ENCODE measurements at regions not wholly inside any gene's neighbourhood (a gene's known extent, or its start where the extent isn't known, plus 50 kb on each side); places are given as distances from the start of the nearest gene placed in this dataset.

GRCh38 chr5:54885636-54886035 is 99.8 kb downstream of the ESM1 start:
- DNase-seq (ENCODE audit: low read depth), result no peak
- in situ Hi-C loops (cut with HindIII; ENCODE audit: low sequenced_read_pairs), result no loop called here
- no peak for TF ChIP-seq CTCF (IDR thresholded peaks at IDR 0.05; ENCODE audit: low read depth, low read length, missing control alignments)
- H3K4me3 ChIP-seq (ENCODE audit: low read depth, low read length), result no peak overlapping the region

- in situ Hi-C loops (cut with HindIII; ENCODE audit: low sequenced_read_pairs), result no loop called here
- no peak for DNase-seq (ENCODE audit: low read depth)
- no peak for TF ChIP-seq CTCF (IDR thresholded peaks at IDR 0.05; ENCODE audit: low read depth, low read length, missing control alignments)
- H3K4me3 ChIP-seq (ENCODE audit: low read depth, low read length), result peak overlapping the region; percentile 52
Observed at GRCh38 chr5:54884195-54884536, 101.2 kb downstream of the ESM1 start.

- peak overlapping the region; percentile 52 for H3K4me3 ChIP-seq (ENCODE audit: low read depth, low read length)
- no peak for TF ChIP-seq CTCF (IDR thresholded peaks at IDR 0.05; ENCODE audit: low read depth, low read length, missing control alignments)
- in situ Hi-C loops (cut with HindIII; ENCODE audit: low sequenced_read_pairs), result no loop called here
- no peak for DNase-seq (ENCODE audit: low read depth)
Observed at GRCh38 chr5:54883374-54884194, 101.8 kb downstream of the ESM1 start.

- in situ Hi-C loops (cut with HindIII; ENCODE audit: low sequenced_read_pairs), result no loop called here
- no peak for DNase-seq (ENCODE audit: low read depth)
- TF ChIP-seq CTCF (IDR thresholded peaks at IDR 0.05; ENCODE audit: low read depth, low read length, missing control alignments), result no peak
- H3K4me3 ChIP-seq (ENCODE audit: low read depth, low read length), result no peak overlapping the region
Observed at GRCh38 chr5:54882841-54883240, 102.6 kb downstream of the ESM1 start.

GRCh38 chr5:54882101-54882500 is 103.3 kb downstream of the ESM1 start:
- no peak overlapping the region for H3K4me3 ChIP-seq (ENCODE audit: low read depth, low read length)
- in situ Hi-C loops (cut with HindIII; ENCODE audit: low sequenced_read_pairs), result no loop called here
- no peak for DNase-seq (ENCODE audit: low read depth)
- no peak for TF ChIP-seq CTCF (IDR thresholded peaks at IDR 0.05; ENCODE audit: low read depth, low read length, missing control alignments)

- TF ChIP-seq CTCF (IDR thresholded peaks at IDR 0.05; ENCODE audit: low read depth, low read length, missing control alignments), result no peak
- H3K4me3 ChIP-seq (ENCODE audit: low read depth, low read length), result no peak overlapping the region
- DNase-seq (ENCODE audit: low read depth), result no peak
- in situ Hi-C loops (cut with HindIII; ENCODE audit: low sequenced_read_pairs), result no loop called here
Observed at GRCh38 chr5:54881286-54882005, 103.9 kb downstream of the ESM1 start.

All from astrocyte of the cerebellum (primary cell).